Neural cell (in vitro differentiated cells): ENCODE measurements at regions not wholly inside any gene's neighbourhood (a gene's known extent, or its start where the extent isn't known, plus 50 kb on each side); places are given as distances from the start of the nearest gene placed in this dataset.

Source experiments
- H2AFZ ChIP-seq: fragments of 200-600, 300-800 bp; sonication (generic), shearing (Covaris generic); 2 replicates; pipeline ENCODE4 v1.6.0; 2014; ENCODE audit warnings: low read depth, mild to moderate bottlenecking, antibody characterized with exemption, low read length, moderate library complexity
- H3F3A ChIP-seq: fragments of 200-600 bp; shearing (Covaris generic); 2 replicates; pipeline ENCODE4 v1.6.1; 2016; ENCODE audit warnings: mild to moderate bottlenecking, moderate library complexity, mixed read lengths, antibody characterized with exemption, low read length; ENCODE audit not compliant: insufficient read depth, poor library complexity, severe bottlenecking
- H3K27ac ChIP-seq: fragments of 200-600, 300-800 bp; sonication (generic), shearing (Covaris generic); 2 replicates; pipeline ENCODE4 v1.5.1; 2014; ENCODE audit warnings: mild to moderate bottlenecking, low read length, moderate library complexity
- H3K27me3 ChIP-seq: fragments of 300-800, 200-600 bp; sonication (generic), shearing (Covaris generic); 2 replicates; pipeline ENCODE4 v1.6.0; 2014; ENCODE audit warnings: mild to moderate bottlenecking, low read depth, low read length, moderate library complexity; ENCODE audit not compliant: insufficient read depth
- H3K36me3 ChIP-seq: fragments of 300-800, 200-600 bp; sonication (generic), shearing (Covaris generic); 2 replicates; pipeline ENCODE4 v1.5.1; 2014; ENCODE audit warnings: mild to moderate bottlenecking, antibody characterized with exemption, low read length, moderate library complexity; ENCODE audit not compliant: insufficient read depth
- H3K4me2 ChIP-seq: fragments of 300-800, 200-600 bp; sonication (generic), shearing (Covaris generic); 2 replicates; pipeline ENCODE4 v1.6.0; 2014; ENCODE audit warnings: mild to moderate bottlenecking, low read length
- H3K4me3 ChIP-seq: fragments of 300-800, 200-600 bp; sonication (generic), shearing (Covaris generic); 2 replicates; pipeline ENCODE4 v1.5.1; 2014; ENCODE audit warnings: mild to moderate bottlenecking, low read length, moderate library complexity
- H3K79me2 ChIP-seq: fragments of 200-600 bp; shearing (Covaris generic); replicated peaks from 2 replicates; pipeline ENCODE4 v1.6.0; 2014; ENCODE audit warnings: mild to moderate bottlenecking, low read length, moderate library complexity; ENCODE audit not compliant: insufficient read depth
- H3K9ac ChIP-seq: fragments of 300-800, 200-600 bp; sonication (generic), shearing (Covaris generic); 2 replicates; pipeline ENCODE4 v1.6.1; 2016; ENCODE audit warnings: mild to moderate bottlenecking, low read length, mixed read lengths
- H3K9me2 ChIP-seq: fragments of 200-600 bp; shearing (Covaris generic); 2 replicates; pipeline ENCODE4 v1.6.1; 2016; ENCODE audit warnings: mild to moderate bottlenecking, low read length, mixed read lengths; ENCODE audit not compliant: insufficient read depth
- H3K9me3 ChIP-seq: fragments of 200-600, 300-800 bp; sonication (generic), shearing (Covaris generic); 2 replicates; pipeline ENCODE4 v1.6.1; 2016; ENCODE audit warnings: mild to moderate bottlenecking, mixed run types, low read length, moderate library complexity, mixed read lengths
- H4K20me1 ChIP-seq: fragments of 200-600 bp; shearing (Covaris generic); 2 replicates; pipeline ENCODE4 v1.6.1; 2016; ENCODE audit warnings: mild to moderate bottlenecking, mixed run types; ENCODE audit not compliant: insufficient read depth
- EP300 ChIP-seq: fragments of 450-650 bp; conservative IDR thresholded peaks from 2 replicates; pipeline ENCODE4 v1.6.1; 2014; ENCODE audit warnings: antibody characterized with exemption, mild to moderate bottlenecking, moderate library complexity; ENCODE audit not compliant: poor library complexity, severe bottlenecking
- EZH2 ChIP-seq: fragments of 200-600, 300-800 bp; shearing (Covaris generic), sonication (generic); IDR thresholded peaks from 2 replicates; pipeline ENCODE4 v1.6.1; 2014; ENCODE audit warnings: antibody characterized with exemption, low read length, borderline replicate concordance, mild to moderate bottlenecking; ENCODE audit not compliant: insufficient read depth, poor library complexity, severe bottlenecking
- MXI1 ChIP-seq: fragments of 450-650 bp; conservative IDR thresholded peaks from 2 replicates; pipeline ENCODE4 v1.6.1; 2014; ENCODE audit warnings: antibody characterized with exemption, mild to moderate bottlenecking; ENCODE audit not compliant: poor library complexity, severe bottlenecking
- POLR2AphosphoS5 ChIP-seq: IDR thresholded peaks from 2 replicates; pipeline ENCODE4 v1.6.1; 2012
- RAD21 ChIP-seq: fragments of 450-650 bp; conservative IDR thresholded peaks from 2 replicates; pipeline ENCODE4 v1.6.1; 2014; ENCODE audit warnings: antibody characterized with exemption, mild to moderate bottlenecking, moderate library complexity
- SMC3 ChIP-seq: fragments of 450-650 bp; conservative IDR thresholded peaks from 2 replicates; pipeline ENCODE4 v1.6.1; 2014; ENCODE audit warnings: antibody characterized with exemption, mild to moderate bottlenecking, moderate library complexity; ENCODE audit not compliant: poor library complexity
- TAF1 ChIP-seq: IDR thresholded peaks from 2 replicates; pipeline ENCODE4 v1.6.1; 2012; ENCODE audit warnings: low read depth
- TF ChIP-seq, protein P1 (sequence below): fragments of 450-650 bp; IDR thresholded peaks from 2 replicates; pipeline ENCODE4 v1.5.1; 2014; ENCODE audit warnings: antibody characterized with exemption, mild to moderate bottlenecking, moderate library complexity; ENCODE audit not compliant: poor library complexity, severe bottlenecking
- TF ChIP-seq, protein P2 (sequence below): IDR thresholded peaks from 2 replicates; pipeline ENCODE4 v1.6.1; 2012; ENCODE audit warnings: borderline replicate concordance

DNA sequence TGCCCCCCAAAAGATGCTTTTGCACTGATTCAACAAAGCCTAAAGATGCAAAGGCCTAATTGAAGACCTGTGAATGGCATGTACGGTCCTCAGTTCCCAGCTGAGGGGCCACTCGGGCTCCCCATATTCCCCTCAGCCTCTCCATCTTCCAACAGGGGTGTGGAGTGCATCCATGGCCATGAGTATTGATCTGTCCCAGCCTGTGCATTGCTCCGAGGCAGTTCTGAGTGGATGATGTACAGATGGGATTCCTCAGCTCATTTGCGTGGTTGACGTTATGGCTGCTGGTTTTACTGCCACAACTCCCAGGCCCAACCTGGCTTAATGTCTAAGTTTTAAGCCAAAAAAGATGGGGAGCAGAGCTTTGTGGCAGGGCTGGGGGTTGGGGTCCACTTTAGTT is 162.7 kb upstream of the ZNF267 start:
- TF ChIP-seq RAD21 (no peak), EZH2 (no peak), EP300 (no peak), POLR2AphosphoS5 (no peak), SMC3 (no peak), TAF1 (no peak), MXI1 (no peak)
- TF ChIP-seq, protein P1, sequence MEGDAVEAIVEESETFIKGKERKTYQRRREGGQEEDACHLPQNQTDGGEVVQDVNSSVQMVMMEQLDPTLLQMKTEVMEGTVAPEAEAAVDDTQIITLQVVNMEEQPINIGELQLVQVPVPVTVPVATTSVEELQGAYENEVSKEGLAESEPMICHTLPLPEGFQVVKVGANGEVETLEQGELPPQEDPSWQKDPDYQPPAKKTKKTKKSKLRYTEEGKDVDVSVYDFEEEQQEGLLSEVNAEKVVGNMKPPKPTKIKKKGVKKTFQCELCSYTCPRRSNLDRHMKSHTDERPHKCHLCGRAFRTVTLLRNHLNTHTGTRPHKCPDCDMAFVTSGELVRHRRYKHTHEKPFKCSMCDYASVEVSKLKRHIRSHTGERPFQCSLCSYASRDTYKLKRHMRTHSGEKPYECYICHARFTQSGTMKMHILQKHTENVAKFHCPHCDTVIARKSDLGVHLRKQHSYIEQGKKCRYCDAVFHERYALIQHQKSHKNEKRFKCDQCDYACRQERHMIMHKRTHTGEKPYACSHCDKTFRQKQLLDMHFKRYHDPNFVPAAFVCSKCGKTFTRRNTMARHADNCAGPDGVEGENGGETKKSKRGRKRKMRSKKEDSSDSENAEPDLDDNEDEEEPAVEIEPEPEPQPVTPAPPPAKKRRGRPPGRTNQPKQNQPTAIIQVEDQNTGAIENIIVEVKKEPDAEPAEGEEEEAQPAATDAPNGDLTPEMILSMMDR, result no peak
- TF ChIP-seq, protein P2, sequence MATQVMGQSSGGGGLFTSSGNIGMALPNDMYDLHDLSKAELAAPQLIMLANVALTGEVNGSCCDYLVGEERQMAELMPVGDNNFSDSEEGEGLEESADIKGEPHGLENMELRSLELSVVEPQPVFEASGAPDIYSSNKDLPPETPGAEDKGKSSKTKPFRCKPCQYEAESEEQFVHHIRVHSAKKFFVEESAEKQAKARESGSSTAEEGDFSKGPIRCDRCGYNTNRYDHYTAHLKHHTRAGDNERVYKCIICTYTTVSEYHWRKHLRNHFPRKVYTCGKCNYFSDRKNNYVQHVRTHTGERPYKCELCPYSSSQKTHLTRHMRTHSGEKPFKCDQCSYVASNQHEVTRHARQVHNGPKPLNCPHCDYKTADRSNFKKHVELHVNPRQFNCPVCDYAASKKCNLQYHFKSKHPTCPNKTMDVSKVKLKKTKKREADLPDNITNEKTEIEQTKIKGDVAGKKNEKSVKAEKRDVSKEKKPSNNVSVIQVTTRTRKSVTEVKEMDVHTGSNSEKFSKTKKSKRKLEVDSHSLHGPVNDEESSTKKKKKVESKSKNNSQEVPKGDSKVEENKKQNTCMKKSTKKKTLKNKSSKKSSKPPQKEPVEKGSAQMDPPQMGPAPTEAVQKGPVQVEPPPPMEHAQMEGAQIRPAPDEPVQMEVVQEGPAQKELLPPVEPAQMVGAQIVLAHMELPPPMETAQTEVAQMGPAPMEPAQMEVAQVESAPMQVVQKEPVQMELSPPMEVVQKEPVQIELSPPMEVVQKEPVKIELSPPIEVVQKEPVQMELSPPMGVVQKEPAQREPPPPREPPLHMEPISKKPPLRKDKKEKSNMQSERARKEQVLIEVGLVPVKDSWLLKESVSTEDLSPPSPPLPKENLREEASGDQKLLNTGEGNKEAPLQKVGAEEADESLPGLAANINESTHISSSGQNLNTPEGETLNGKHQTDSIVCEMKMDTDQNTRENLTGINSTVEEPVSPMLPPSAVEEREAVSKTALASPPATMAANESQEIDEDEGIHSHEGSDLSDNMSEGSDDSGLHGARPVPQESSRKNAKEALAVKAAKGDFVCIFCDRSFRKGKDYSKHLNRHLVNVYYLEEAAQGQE, result no peak
- Histone ChIP-seq H3K79me2 (peaks cover 13% of the 10 kb centered on the region), H3K4me2 (no peak overlapping the region), H3K9ac (no peak overlapping the region), H3K27me3 (no peaks in the 10 kb centered on the region), H3K27ac (no peak overlapping the region), H2AFZ (no peak overlapping the region), H3K9me3 (no peaks in the 10 kb centered on the region), H3K36me3 (no peaks in the 10 kb centered on the region), H3K9me2 (no peaks in the 10 kb centered on the region), H4K20me1 (no peaks in the 10 kb centered on the region), H3F3A (no peaks in the 10 kb centered on the region), H3K4me3 (no peak overlapping the region)

DNA sequence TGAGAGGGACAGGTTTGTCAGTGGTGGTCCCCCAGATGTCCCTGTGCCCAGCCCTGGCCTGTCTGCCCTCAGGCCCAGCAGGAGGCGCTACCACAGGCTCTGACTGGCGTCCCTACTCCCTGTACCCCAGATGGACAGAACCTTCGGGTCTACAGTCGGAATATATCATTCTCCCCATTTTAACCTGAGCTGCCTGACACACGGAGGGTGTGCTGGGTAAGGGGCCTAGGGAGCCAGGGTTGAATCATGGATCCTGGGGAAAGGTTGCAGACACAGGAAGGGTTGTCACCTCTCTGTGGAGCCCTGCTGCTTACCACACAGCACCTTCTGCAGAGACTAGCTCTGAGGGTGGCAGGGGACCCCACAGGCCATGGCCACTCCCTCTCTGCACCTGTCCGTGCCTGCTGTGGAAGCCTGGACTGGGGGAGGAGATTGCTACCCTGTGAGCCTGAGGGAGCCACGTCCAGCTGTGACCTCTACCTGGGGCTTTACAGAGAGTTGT is 162.2 kb upstream of the ZNF267 start:
- Histone ChIP-seq H3F3A (no peaks in the 10 kb centered on the region), H3K27me3 (no peaks in the 10 kb centered on the region), H3K79me2 (peaks cover 18% of the 10 kb centered on the region), H3K9me3 (no peaks in the 10 kb centered on the region), H4K20me1 (no peaks in the 10 kb centered on the region), H3K36me3 (peaks cover 4% of the 10 kb centered on the region), H3K9me2 (no peaks in the 10 kb centered on the region), H2AFZ (no peak overlapping the region), H3K4me3 (no peak overlapping the region), H3K9ac (no peak overlapping the region), H3K27ac (no peak overlapping the region), H3K4me2 (no peak overlapping the region)
- TF ChIP-seq MXI1, result no peak
- TF ChIP-seq, protein P1, result no peak
- TF ChIP-seq RAD21, result no peak
